NCI-H82 (cell line): ENCODE measurements at regions not wholly inside any gene's neighbourhood (a gene's known extent, or its start where the extent isn't known, plus 50 kb on each side); places are given as distances from the start of the nearest gene placed in this dataset.
A peak's percentile ranks its signal among the peaks of the same experiment; 100 is the strongest.

Experiments used
- DNase-seq: peaks from one replicate; lab custom pipeline; 2025; lab: John Stamatoyannopoulos, UW

- DNase-seq = no peak
These were observed 452.3 kb upstream of the MEX3C start for GRCh38 chr18:51649796-51650195.

GRCh38 chr18:51651761-51652160, 454.3 kb upstream of the MEX3C start:
- DNase-seq = no peak

DNA sequence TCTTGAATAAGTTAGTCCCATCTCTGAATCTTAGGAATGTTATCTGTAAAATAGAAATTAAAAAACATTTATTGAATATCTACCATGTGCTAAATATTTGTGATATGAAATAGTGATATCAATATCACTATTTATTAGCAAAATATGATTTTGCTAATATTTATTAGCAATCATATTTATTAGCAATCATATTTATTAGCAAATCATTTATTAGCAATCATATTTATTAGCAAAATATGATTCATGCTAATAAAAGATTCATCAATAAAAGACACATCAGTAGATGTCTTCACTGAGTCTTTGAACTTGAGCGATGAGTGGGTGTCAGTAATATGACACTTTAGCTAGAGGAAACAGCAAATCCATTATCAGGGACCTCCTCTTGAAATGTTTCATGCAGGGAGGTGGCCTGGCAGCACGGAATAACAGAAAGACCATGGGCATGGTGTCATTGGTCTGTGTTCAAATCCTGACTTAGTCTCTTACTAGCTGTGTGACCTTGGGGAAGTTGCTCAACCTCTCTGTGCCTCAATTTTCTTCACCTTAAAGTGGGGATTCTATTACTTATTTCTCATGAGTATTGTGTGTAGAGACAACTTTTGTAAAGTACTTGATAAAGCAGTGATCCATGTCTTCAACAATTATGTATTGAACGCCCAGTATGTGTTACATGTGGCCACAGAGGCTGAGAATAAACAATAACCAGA, 456.2 kb upstream of the MEX3C start:
- DNase-seq = no peak

GRCh38 chr18:51654488-51655326, 457.2 kb upstream of the MEX3C start:
- peak; percentile 42 for DNase-seq

- DNase-seq = peak; percentile 10
These were observed 457.8 kb upstream of the MEX3C start for GRCh38 chr18:51655327-51655698.

- DNase-seq = no peak
These were observed 458.8 kb upstream of the MEX3C start for GRCh38 chr18:51656249-51656648.

GRCh38 chr18:51658436-51658835, 461.0 kb upstream of the MEX3C start:
- no peak for DNase-seq

DNA sequence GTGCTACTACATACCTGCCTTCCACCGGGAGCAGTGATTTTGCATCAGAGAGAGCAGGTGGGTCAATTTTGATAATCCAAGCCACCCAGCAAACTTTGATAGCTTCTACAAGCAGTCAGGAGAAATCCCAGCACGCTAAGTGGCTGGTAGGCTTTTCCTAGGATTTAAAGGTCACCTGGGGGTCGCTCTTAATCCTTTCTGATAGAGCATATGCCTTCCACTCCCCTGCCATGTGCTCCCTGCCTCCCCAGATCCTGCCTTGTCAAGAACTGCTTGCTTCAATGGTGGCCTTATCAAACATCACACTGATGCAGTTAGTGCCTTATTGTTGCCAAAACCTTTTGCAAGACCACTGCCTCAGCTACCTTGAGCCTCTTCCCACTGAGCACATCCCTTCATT, 462.3 kb upstream of the MEX3C start:
- DNase-seq = peak; percentile 93

DNA sequence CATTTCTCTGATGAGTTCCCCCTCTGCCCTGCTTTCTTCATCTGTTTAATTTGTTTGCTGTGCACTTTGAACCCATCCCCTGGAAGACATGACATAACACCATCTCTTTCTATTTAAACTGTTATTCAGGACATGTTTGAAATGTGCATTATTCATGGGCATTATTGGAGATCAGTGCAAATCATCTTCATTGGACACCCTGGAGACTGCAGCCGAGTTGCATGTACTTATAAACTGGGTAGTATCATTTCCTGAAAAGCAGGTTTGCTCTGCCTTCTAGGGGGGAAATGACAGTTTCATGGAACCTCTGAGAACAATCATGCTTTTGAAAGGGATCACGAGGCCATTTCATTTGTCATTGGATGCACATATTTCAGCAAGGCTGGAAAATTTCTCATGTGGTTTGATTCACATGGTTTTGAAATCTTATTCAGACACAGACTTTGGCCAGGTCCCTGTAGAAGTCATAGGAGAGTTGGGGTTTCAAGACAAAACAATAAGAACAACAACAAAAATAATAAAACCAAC, 462.8 kb upstream of the MEX3C start:
- DNase-seq = no peak

DNA sequence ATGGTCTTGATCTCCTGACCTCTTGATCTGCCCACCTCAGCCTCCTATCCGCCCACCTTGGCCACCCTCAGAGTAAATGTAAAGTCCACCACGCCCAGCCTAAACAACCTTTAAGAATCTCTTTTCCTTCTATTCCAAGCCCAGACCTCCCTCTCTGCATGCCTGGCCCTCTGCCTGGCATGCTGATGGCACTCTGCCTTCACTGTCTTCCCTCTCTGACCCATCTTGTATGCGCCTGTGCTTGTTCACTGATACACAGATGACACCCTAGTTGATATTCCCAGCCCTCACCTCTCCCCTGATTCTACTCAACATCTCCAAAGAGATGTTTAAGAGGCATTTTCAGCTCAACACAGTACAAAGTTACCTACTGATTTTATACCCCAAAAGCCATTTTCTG, 466.8 kb upstream of the MEX3C start:
- no peak for DNase-seq

GRCh38 chr18:51666763-51667191, 469.3 kb upstream of the MEX3C start:
- DNase-seq = peak; percentile 86

GRCh38 chr18:51668101-51668500, 470.6 kb upstream of the MEX3C start:
- DNase-seq = peak; percentile 89

- peak; percentile 73 for DNase-seq
These were observed 471.1 kb upstream of the MEX3C start for GRCh38 chr18:51668607-51669006.

DNA sequence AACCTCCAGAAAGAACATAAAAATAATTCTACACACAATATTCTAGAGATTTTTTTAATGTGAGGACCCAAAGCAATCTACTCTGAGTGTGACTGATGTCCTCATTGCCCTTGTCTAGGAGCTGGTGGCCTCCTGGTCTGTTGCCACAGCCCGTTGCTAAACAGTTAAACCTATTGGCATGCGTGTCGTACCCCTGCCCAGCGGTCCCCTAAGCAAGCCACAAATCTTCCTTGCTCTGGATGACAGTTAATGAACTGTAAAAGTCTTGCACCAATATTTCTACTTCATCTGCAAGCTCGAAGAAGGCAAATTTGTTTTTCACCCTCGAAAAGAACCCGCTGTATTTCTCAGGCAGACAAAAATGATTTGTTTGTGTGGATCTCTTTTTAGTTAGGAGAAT, 489.1 kb upstream of the MEX3C start:
- DNase-seq = no peak

- DNase-seq = no peak
These were observed 490.5 kb upstream of the MEX3C start for GRCh38 chr18:51687845-51688585.

DNA sequence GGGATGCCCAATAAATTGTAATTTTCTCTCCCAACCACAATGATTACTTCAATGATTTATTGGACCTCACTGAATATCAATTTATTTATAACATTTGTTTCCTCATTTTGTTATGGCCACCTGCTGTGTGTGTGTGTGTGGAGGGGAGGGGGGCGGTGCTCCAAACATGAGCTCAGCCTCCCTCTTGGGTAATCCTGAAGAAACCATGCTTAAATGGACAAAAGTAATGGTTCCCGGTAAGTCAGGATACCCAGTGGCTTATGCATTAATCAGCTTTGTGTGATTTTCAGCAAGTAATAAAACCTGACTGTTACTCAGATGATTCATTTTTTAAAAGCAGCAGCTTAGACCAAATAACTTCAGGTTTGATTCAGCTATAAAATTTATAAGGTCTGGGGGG, 495.1 kb upstream of the MEX3C start:
- no peak for DNase-seq

- DNase-seq = no peak
These were observed 513.9 kb upstream of the MEX3C start for GRCh38 chr18:51711298-51711889.

- DNase-seq = no peak
These were observed 515.3 kb upstream of the MEX3C start for GRCh38 chr18:51712821-51713220.

DNA sequence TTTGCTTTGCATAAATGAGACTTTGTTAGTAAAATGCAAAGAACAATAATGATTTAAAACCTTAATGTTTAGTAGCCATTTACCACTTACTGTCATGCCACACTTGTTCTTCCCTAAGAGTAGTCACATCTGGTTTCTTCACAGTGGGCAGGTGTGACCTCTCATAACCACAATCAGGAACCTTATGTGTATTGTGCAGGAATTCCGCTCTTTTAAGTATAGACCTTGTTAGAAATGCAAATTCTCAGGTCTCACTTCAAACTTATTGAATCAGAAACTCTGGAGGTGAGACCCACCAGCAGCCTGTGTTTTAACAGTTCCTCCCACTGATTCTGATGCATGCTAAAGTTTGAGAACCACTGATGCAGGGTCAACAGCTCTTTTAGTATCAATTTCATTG, 518.8 kb upstream of the MEX3C start:
- DNase-seq = no peak

- no peak for DNase-seq
These were observed 523.9 kb upstream of the MEX3C start for GRCh38 chr18:51721388-51721787.

- no peak for DNase-seq
These were observed 524.5 kb upstream of the MEX3C start for GRCh38 chr18:51721996-51722395.
